Kidney (tissue), 13 donors: ENCODE measurements at regions not wholly inside any gene's neighbourhood (a gene's known extent, or its start where the extent isn't known, plus 50 kb on each side); places are given as distances from the start of the nearest gene placed in this dataset.

Experiments used
- DNase-seq, 5 donors: peaks; one replicate each; pipeline ENCODE4 v3.0.0-alpha.2; 2013 to 2020
- FAIRE-seq: peaks from 2 replicates; lab custom pipeline; 2012; peaks lifted over from hg19 to GRCh38; lab: Jason Lieb, UNC
- H3K27ac ChIP-seq, 2 donors: one replicate each; pipeline ENCODE4 v1.7.0; 2013; ENCODE audit warnings: low read depth in 2 of 2, low read length in 2 of 2, inconsistent platforms in 1 of 2
- H3K27me3 ChIP-seq: one replicate; pipeline ENCODE4 v1.7.1; 2013; ENCODE audit warnings: low read length, inconsistent platforms; ENCODE audit not compliant: control insufficient read depth, insufficient read depth
- H3K36me3 ChIP-seq, 3 donors: one replicate each; pipeline versions ENCODE4 v1.7.0 to v1.7.1; 2013; ENCODE audit warnings: low read length in 3 of 3, control low read depth in 1 of 3, inconsistent platforms in 1 of 3; ENCODE audit not compliant: insufficient read depth in 3 of 3, control insufficient read depth in 2 of 3
- H3K4me1 ChIP-seq, 3 donors: one replicate each; pipeline versions ENCODE4 v1.7.0 to v1.7.1; 2013; ENCODE audit warnings: low read length in 3 of 3, inconsistent platforms in 1 of 3, low read depth in 1 of 3; ENCODE audit not compliant: control insufficient read depth in 2 of 3, insufficient read depth in 2 of 3
- H3K4me3 ChIP-seq, 3 donors: one replicate each; pipeline versions ENCODE4 v1.7.0 to v1.8.1; 2013; ENCODE audit warnings: low read length in 3 of 3, control low read depth in 1 of 3, inconsistent platforms in 1 of 3
- H3K9ac ChIP-seq, 3 donors: one replicate each; pipeline versions ENCODE4 v1.7.0 to v1.7.1; 2013; ENCODE audit warnings: low read length in 3 of 3, control low read depth in 1 of 3, inconsistent platforms in 1 of 3
- H3K9me3 ChIP-seq, 3 donors: one replicate each; pipeline versions ENCODE4 v1.7.0 to v1.7.1; 2013; ENCODE audit warnings: low read length in 3 of 3, control low read depth in 1 of 3, inconsistent platforms in 1 of 3; ENCODE audit not compliant: control insufficient read depth in 2 of 3, insufficient read depth in 1 of 3
- intact Hi-C: fragments of 100-400 bp; cut with DNase I; formaldehyde crosslinking; loops from one replicate; pipeline ENCODE4 v1.11.1; 2022
- TF ChIP-seq, protein P1 (sequence below): IDR thresholded peaks from 3 replicates; pipeline ENCODE4 v1.5.1; 2012; ENCODE audit warnings: mild to moderate bottlenecking, moderate library complexity, borderline replicate concordance; ENCODE audit not compliant: insufficient read depth; ENCODE audit errors: extremely low read depth
- donor health status: control.
- donor health status: control.
- donor health status: control.
- donor health status: control.
- donor health status: control.
- donor health status: DM: yes; HTN: yes; CAD: no.
- donor health status: Normal renal cell carcinoma (clear cell type).

- Histone ChIP-seq H3K27ac (no peak overlapping the region), H3K27me3 (no peaks in the 10 kb centered on the region), H3K9me3 (no peaks in the 10 kb centered on the region), H3K36me3 (no peaks in the 10 kb centered on the region), H3K9ac (no peak overlapping the region), H3K4me3 (no peak overlapping the region), H3K4me1 (no peaks in the 10 kb centered on the region)
- FAIRE-seq (no peak), DNase-seq (no peak)
- intact Hi-C loops: no loop called here
- TF ChIP-seq, protein P1, sequence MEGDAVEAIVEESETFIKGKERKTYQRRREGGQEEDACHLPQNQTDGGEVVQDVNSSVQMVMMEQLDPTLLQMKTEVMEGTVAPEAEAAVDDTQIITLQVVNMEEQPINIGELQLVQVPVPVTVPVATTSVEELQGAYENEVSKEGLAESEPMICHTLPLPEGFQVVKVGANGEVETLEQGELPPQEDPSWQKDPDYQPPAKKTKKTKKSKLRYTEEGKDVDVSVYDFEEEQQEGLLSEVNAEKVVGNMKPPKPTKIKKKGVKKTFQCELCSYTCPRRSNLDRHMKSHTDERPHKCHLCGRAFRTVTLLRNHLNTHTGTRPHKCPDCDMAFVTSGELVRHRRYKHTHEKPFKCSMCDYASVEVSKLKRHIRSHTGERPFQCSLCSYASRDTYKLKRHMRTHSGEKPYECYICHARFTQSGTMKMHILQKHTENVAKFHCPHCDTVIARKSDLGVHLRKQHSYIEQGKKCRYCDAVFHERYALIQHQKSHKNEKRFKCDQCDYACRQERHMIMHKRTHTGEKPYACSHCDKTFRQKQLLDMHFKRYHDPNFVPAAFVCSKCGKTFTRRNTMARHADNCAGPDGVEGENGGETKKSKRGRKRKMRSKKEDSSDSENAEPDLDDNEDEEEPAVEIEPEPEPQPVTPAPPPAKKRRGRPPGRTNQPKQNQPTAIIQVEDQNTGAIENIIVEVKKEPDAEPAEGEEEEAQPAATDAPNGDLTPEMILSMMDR: no peak
Observed at GRCh38 chr15:55060836-55061235, 135.9 kb downstream of the RSL24D1 start.

DNA sequence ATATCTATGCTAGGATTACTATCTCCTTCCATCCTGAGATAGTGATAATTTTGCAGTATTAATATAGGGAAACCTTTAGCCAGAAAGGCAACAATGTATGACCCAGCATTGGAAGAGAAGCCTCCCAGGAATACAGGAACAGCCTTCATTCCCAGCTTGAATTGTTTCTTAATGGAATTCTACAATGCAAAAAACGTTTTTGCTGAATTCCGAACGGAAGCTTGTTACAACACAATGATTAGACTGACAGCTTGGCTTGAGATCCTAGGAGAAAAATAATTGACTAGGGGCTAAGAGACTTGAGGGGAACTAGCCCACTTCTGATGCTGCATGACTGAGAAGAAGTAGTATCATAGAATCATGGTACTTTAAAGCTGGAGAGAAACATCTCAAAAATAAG, 140.2 kb downstream of the RSL24D1 start:
- Histone ChIP-seq H3K4me3 (no peak overlapping the region), H3K4me1 (no peaks in the 10 kb centered on the region), H3K9me3 (no peaks in the 10 kb centered on the region), H3K36me3 (no peaks in the 10 kb centered on the region), H3K9ac (no peak overlapping the region), H3K27me3 (no peaks in the 10 kb centered on the region), H3K27ac (no peak overlapping the region)
- intact Hi-C loops: no loop called here
- no peak for DNase-seq
- TF ChIP-seq, protein P1: no peak
- no peak for FAIRE-seq

DNA sequence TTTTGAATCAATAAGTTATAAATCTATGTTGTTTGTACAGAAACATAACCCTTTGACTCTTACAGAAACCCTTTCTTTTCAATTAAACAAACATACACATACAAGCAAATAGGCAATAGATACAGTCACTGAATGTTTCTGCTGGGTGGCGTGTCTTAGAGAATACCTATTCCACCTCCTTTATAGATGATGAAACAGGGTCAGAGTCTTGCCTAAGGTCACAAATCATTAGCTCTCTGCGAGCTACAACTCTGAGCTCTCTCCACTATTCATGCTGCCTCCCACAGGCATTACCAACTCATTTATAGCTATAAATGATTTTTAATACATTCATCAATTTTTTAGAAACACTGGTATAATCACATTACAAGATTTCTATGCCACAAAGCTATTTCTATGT, 152.6 kb downstream of the RSL24D1 start:
- FAIRE-seq: no peak
- DNase-seq: no peak
- H3K9ac ChIP-seq: no peak overlapping the region
- H3K36me3 ChIP-seq: no peaks in the 10 kb centered on the region
- H3K4me3 ChIP-seq: no peak overlapping the region
- no peaks in the 10 kb centered on the region for H3K27me3 ChIP-seq
- no peaks in the 10 kb centered on the region for H3K4me1 ChIP-seq
- TF ChIP-seq, protein P1: no peak
- H3K27ac ChIP-seq: no peak overlapping the region
- intact Hi-C loops: no loop called here
- H3K9me3 ChIP-seq: no peaks in the 10 kb centered on the region

DNA sequence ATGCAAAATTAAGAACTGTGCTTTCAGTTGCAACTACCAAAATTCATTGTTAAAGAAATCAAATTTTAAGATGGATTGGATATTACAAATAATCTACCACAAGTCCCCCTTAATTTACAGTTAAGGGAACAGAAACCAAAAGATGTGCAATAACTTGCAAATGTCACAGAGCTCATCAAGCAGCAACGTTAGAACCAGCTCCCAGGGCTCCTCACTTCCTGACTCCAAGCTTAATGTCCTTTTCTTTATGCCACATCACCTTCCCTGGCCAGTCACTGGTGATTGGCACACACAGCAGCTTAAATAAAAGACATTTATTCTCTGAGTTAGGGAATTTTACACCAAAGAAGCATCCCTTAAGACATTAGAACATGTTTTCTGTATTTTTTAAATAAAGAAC, 159.7 kb downstream of the RSL24D1 start:
- Histone ChIP-seq H3K36me3 (no peaks in the 10 kb centered on the region), H3K27me3 (no peaks in the 10 kb centered on the region), H3K4me1 (no peaks in the 10 kb centered on the region), H3K9ac (no peak overlapping the region), H3K9me3 (no peaks in the 10 kb centered on the region), H3K4me3 (no peak overlapping the region), H3K27ac (no peak overlapping the region)
- FAIRE-seq: no peak
- TF ChIP-seq, protein P1: no peak
- DNase-seq: no peak
- intact Hi-C loops: no loop called here
